ENCODE measurements at regions not wholly inside any gene's neighbourhood (a gene's known extent, or its start where the extent isn't known, plus 50 kb on each side); places are given as distances from the start of the nearest gene placed in this dataset.

GRCh38 chr11:105393326-105393725, 216.5 kb upstream of the GRIA4 start:
- H2AFZ ChIP-seq (ENCODE audit: low read depth, low read length) = no peak overlapping the region

GRCh38 chr11:105392556-105392955, 217.3 kb upstream of the GRIA4 start:
- Histone ChIP-seq H3K9ac (ENCODE audit: low read length) (no peak overlapping the region), H3K9me2 (ENCODE audit: insufficient read depth, low read length) (no peaks in the 10 kb centered on the region), H3K9me3 (ENCODE audit: low read length) (no peaks in the 10 kb centered on the region), H3K27me3 (ENCODE audit: insufficient read depth, low read depth, low read length) (no peaks in the 10 kb centered on the region), H4K20me1 (ENCODE audit: insufficient read depth) (no peaks in the 10 kb centered on the region), H2AFZ (ENCODE audit: low read depth, low read length) (no peak overlapping the region), H3F3A (ENCODE audit: insufficient read depth, low read length, poor library complexity, severe bottlenecking) (no peaks in the 10 kb centered on the region), H3K4me3 (ENCODE audit: low read length) (no peak overlapping the region), H3K27ac (ENCODE audit: low read length) (no peak overlapping the region), H3K36me3 (ENCODE audit: insufficient read depth, low read length) (no peaks in the 10 kb centered on the region), H3K79me2 (replicated peaks; ENCODE audit: insufficient read depth, low read length) (no peaks in the 10 kb centered on the region), H3K4me2 (ENCODE audit: low read length) (no peak overlapping the region)
- TF ChIP-seq RAD21 (conservative IDR thresholded peaks at IDR 0.05) (no peak), POLR2AphosphoS5 (IDR thresholded peaks at IDR 0.05) (no peak), CTCF (IDR thresholded peaks at IDR 0.05; ENCODE audit: poor library complexity, severe bottlenecking) (no peak), REST (IDR thresholded peaks at IDR 0.05; ENCODE audit: borderline replicate concordance) (no peak), EP300 (conservative IDR thresholded peaks at IDR 0.05; ENCODE audit: poor library complexity, severe bottlenecking) (no peak), MXI1 (conservative IDR thresholded peaks at IDR 0.05; ENCODE audit: poor library complexity, severe bottlenecking) (no peak)

More at GRCh38 chr11:105393326-105393725, 216.5 kb upstream of the GRIA4 start:
- H3K9me3 ChIP-seq (ENCODE audit: low read length) = no peaks in the 10 kb centered on the region
- no peak for TF ChIP-seq POLR2AphosphoS5 (IDR thresholded peaks at IDR 0.05)
- no peak for TF ChIP-seq TAF1 (IDR thresholded peaks at IDR 0.05; ENCODE audit: low read depth)
- no peak for TF ChIP-seq MXI1 (conservative IDR thresholded peaks at IDR 0.05; ENCODE audit: poor library complexity, severe bottlenecking)
- no peak for TF ChIP-seq SMC3 (conservative IDR thresholded peaks at IDR 0.05; ENCODE audit: poor library complexity)
- H3K9ac ChIP-seq (ENCODE audit: low read length) = no peak overlapping the region
- no peak overlapping the region for H3K27ac ChIP-seq (ENCODE audit: low read length)
- no peaks in the 10 kb centered on the region for H4K20me1 ChIP-seq (ENCODE audit: insufficient read depth)
- H3K36me3 ChIP-seq (ENCODE audit: insufficient read depth, low read length) = no peaks in the 10 kb centered on the region
- no peaks in the 10 kb centered on the region for H3K27me3 ChIP-seq (ENCODE audit: insufficient read depth, low read depth, low read length)
- H3K9me2 ChIP-seq (ENCODE audit: insufficient read depth, low read length) = no peaks in the 10 kb centered on the region
- no peak overlapping the region for H3K4me2 ChIP-seq (ENCODE audit: low read length)
- no peaks in the 10 kb centered on the region for H3K79me2 ChIP-seq (replicated peaks; ENCODE audit: insufficient read depth, low read length)
- H3F3A ChIP-seq (ENCODE audit: insufficient read depth, low read length, poor library complexity, severe bottlenecking) = no peaks in the 10 kb centered on the region
- no peak overlapping the region for H3K4me3 ChIP-seq (ENCODE audit: low read length)

GRCh38 chr11:105389952-105390351, 219.9 kb upstream of the GRIA4 start:
- Histone ChIP-seq H3K27me3 (ENCODE audit: insufficient read depth, low read depth, low read length) (no peaks in the 10 kb centered on the region), H3K9me3 (ENCODE audit: low read length) (no peaks in the 10 kb centered on the region), H3K9ac (ENCODE audit: low read length) (no peak overlapping the region), H3K4me2 (ENCODE audit: low read length) (no peak overlapping the region), H4K20me1 (ENCODE audit: insufficient read depth) (no peaks in the 10 kb centered on the region), H3K79me2 (replicated peaks; ENCODE audit: insufficient read depth, low read length) (no peaks in the 10 kb centered on the region), H2AFZ (ENCODE audit: low read depth, low read length) (no peak overlapping the region), H3K27ac (ENCODE audit: low read length) (no peak overlapping the region), H3K4me3 (ENCODE audit: low read length) (no peak overlapping the region), H3K9me2 (ENCODE audit: insufficient read depth, low read length) (no peaks in the 10 kb centered on the region), H3F3A (ENCODE audit: insufficient read depth, low read length, poor library complexity, severe bottlenecking) (no peaks in the 10 kb centered on the region), H3K36me3 (ENCODE audit: insufficient read depth, low read length) (no peaks in the 10 kb centered on the region)
- no peak for TF ChIP-seq RAD21 (conservative IDR thresholded peaks at IDR 0.05)
- TF ChIP-seq EZH2 (IDR thresholded peaks at IDR 0.05; ENCODE audit: borderline replicate concordance, insufficient read depth, low read length, poor library complexity, severe bottlenecking) = no peak
